ENCODE measurements at regions not wholly inside any gene's neighbourhood (a gene's known extent, or its start where the extent isn't known, plus 50 kb on each side); places are given as distances from the start of the nearest gene placed in this dataset.

DNA sequence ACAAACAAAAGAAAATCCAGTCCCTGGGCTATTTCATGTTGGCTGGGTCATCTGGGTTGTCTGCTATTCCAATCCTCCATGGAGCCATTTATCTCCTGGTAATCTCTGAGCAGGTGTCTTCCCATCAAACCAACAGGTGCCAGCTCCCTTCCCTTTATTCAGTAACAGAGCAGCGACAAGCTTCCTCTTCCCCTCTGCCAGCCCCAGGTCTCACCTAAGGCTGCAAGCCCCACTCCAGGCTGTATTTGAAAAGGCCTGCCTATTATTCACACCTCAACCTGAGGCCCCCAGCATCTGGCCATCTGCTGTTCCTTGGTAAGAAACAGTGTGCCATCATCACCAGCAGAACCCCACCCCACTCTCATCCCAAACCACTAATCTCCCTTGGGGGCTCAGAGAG lies 436.2 kb downstream of the BUD13 start:
- TF ChIP-seq, protein P1, sequence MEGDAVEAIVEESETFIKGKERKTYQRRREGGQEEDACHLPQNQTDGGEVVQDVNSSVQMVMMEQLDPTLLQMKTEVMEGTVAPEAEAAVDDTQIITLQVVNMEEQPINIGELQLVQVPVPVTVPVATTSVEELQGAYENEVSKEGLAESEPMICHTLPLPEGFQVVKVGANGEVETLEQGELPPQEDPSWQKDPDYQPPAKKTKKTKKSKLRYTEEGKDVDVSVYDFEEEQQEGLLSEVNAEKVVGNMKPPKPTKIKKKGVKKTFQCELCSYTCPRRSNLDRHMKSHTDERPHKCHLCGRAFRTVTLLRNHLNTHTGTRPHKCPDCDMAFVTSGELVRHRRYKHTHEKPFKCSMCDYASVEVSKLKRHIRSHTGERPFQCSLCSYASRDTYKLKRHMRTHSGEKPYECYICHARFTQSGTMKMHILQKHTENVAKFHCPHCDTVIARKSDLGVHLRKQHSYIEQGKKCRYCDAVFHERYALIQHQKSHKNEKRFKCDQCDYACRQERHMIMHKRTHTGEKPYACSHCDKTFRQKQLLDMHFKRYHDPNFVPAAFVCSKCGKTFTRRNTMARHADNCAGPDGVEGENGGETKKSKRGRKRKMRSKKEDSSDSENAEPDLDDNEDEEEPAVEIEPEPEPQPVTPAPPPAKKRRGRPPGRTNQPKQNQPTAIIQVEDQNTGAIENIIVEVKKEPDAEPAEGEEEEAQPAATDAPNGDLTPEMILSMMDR (conservative IDR thresholded peaks at IDR 0.05; ENCODE audit: low read depth in 2 of 2): no peak
- TF ChIP-seq POLR2AphosphoS5 (IDR thresholded peaks at IDR 0.05; ENCODE audit: low read depth): no peak
- no peak for TF ChIP-seq CREB1 (CRISPR knock-in tag; IDR thresholded peaks at IDR 0.05; ENCODE audit: low read depth)
- no peak for TF ChIP-seq STAT1 (IDR thresholded peaks at IDR 0.05; ENCODE audit: unreplicated experiment)
- TF ChIP-seq, protein P2, sequence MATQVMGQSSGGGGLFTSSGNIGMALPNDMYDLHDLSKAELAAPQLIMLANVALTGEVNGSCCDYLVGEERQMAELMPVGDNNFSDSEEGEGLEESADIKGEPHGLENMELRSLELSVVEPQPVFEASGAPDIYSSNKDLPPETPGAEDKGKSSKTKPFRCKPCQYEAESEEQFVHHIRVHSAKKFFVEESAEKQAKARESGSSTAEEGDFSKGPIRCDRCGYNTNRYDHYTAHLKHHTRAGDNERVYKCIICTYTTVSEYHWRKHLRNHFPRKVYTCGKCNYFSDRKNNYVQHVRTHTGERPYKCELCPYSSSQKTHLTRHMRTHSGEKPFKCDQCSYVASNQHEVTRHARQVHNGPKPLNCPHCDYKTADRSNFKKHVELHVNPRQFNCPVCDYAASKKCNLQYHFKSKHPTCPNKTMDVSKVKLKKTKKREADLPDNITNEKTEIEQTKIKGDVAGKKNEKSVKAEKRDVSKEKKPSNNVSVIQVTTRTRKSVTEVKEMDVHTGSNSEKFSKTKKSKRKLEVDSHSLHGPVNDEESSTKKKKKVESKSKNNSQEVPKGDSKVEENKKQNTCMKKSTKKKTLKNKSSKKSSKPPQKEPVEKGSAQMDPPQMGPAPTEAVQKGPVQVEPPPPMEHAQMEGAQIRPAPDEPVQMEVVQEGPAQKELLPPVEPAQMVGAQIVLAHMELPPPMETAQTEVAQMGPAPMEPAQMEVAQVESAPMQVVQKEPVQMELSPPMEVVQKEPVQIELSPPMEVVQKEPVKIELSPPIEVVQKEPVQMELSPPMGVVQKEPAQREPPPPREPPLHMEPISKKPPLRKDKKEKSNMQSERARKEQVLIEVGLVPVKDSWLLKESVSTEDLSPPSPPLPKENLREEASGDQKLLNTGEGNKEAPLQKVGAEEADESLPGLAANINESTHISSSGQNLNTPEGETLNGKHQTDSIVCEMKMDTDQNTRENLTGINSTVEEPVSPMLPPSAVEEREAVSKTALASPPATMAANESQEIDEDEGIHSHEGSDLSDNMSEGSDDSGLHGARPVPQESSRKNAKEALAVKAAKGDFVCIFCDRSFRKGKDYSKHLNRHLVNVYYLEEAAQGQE (IDR thresholded peaks at IDR 0.05; ENCODE audit: unreplicated experiment): no peak
- no peak for TF ChIP-seq EZH2 (IDR thresholded peaks at IDR 0.05; ENCODE audit: low read depth, unreplicated experiment)
- TF ChIP-seq JUNB (IDR thresholded peaks at IDR 0.05; ENCODE audit: unreplicated experiment): no peak
- TF ChIP-seq EZH2phosphoT487 (IDR thresholded peaks at IDR 0.05; ENCODE audit: unreplicated experiment): no peak
- TF ChIP-seq, protein P3, sequence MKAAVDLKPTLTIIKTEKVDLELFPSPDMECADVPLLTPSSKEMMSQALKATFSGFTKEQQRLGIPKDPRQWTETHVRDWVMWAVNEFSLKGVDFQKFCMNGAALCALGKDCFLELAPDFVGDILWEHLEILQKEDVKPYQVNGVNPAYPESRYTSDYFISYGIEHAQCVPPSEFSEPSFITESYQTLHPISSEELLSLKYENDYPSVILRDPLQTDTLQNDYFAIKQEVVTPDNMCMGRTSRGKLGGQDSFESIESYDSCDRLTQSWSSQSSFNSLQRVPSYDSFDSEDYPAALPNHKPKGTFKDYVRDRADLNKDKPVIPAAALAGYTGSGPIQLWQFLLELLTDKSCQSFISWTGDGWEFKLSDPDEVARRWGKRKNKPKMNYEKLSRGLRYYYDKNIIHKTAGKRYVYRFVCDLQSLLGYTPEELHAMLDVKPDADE (IDR thresholded peaks at IDR 0.05): no peak
- TF ChIP-seq ZNF331 (CRISPR knock-in tag; IDR thresholded peaks at IDR 0.05; ENCODE audit: low read depth): no peak
